A673 (cell line): ENCODE measurements at regions not wholly inside any gene's neighbourhood (a gene's known extent, or its start where the extent isn't known, plus 50 kb on each side); places are given as distances from the start of the nearest gene placed in this dataset.

ENCODE experiments used
- BruUV-seq: library from RNA; stranded (reverse); fragments of 400-500 nt; replicated peaks from 2 replicates; lab custom pipeline; 2021; lab: Mats Ljungman, UMichigan
- CTCF ChIA-PET: fragments of 300-600 bp; sonication (Branson Sonifier 250); formaldehyde crosslinking; loops from one replicate; lab custom pipeline; 2022; ENCODE audit warnings: antibody characterized with exemption; lab: Charles Lee
- POLR2A ChIA-PET: fragments of 300-600 bp; sonication (Branson Sonifier 250); formaldehyde crosslinking; loops from one replicate; lab custom pipeline; 2022; ENCODE audit warnings: antibody characterized with exemption; ENCODE audit not compliant: low non-redundant PET; lab: Charles Lee
- DNase-seq: peaks from one replicate; pipeline ENCODE4 v3.0.0-alpha.2; 2015; ENCODE audit warnings: low spot score
- H3K27ac ChIP-seq: fragments of 200-600 bp; sonication (generic); 2 replicates; pipeline ENCODE4 v1.5.1; 2016; ENCODE audit warnings: mixed run types, low read depth, mild to moderate bottlenecking, mixed read lengths, antibody characterized with exemption, low read length; ENCODE audit not compliant: poor library complexity, severe bottlenecking
- H3K27me3 ChIP-seq: fragments of 200-600 bp; sonication (generic); replicated peaks from 2 replicates; pipeline ENCODE4 v1.6.1; 2017; ENCODE audit warnings: mixed run types, low read depth, mild to moderate bottlenecking, mixed read lengths, antibody characterized with exemption, low read length; ENCODE audit not compliant: insufficient read depth, poor library complexity
- H3K36me3 ChIP-seq: fragments of 200-600 bp; sonication (generic); 2 replicates; pipeline ENCODE4 v1.6.1; 2016; ENCODE audit warnings: mixed run types, mild to moderate bottlenecking, mixed read lengths, antibody characterized with exemption, low read length; ENCODE audit not compliant: insufficient read depth, poor library complexity, severe bottlenecking
- H3K4me1 ChIP-seq: fragments of 200-600 bp; sonication (generic); 2 replicates; pipeline ENCODE4 v1.6.1; 2017; ENCODE audit warnings: mixed run types, mild to moderate bottlenecking, mixed read lengths, antibody characterized with exemption, low read length; ENCODE audit not compliant: insufficient read depth, poor library complexity, severe bottlenecking
- H3K4me3 ChIP-seq: fragments of 200-600 bp; sonication (generic); 2 replicates; pipeline ENCODE4 v1.5.1; 2016; ENCODE audit warnings: low read depth, mixed run types, mild to moderate bottlenecking, mixed read lengths, low read length; ENCODE audit not compliant: poor library complexity, severe bottlenecking
- H3K9me3 ChIP-seq: fragments of 200-600 bp; sonication (generic); 2 replicates; pipeline ENCODE4 v1.6.1; 2016; ENCODE audit warnings: mixed run types, low read depth, mild to moderate bottlenecking, mixed read lengths, antibody characterized with exemption, low read length; ENCODE audit not compliant: poor library complexity, severe bottlenecking
- CTCF ChIP-seq: fragments of 300-800, 200-600 bp; sonication (generic); conservative IDR thresholded peaks from 2 replicates; pipeline ENCODE4 v1.5.1; 2017; ENCODE audit warnings: low read depth, mild to moderate bottlenecking, antibody characterized with exemption, low read length, moderate library complexity, mixed read lengths
- EZH2 ChIP-seq: fragments of 200-600 bp; sonication (generic); IDR thresholded peaks from 2 replicates; pipeline ENCODE4 v1.6.1; 2017; ENCODE audit warnings: borderline replicate concordance, low read depth, mild to moderate bottlenecking, mixed read lengths, antibody characterized with exemption, low read length; ENCODE audit not compliant: poor library complexity, severe bottlenecking
- intact Hi-C: fragments of 100-400 bp; cut with micrococcal nuclease; formaldehyde crosslinking; loops from one replicate; pipeline ENCODE4 v1.10.0; 2022; ENCODE audit not compliant: unreplicated experiment

- CTCF ChIA-PET, result no interaction called here
- POLR2A ChIA-PET, result no interaction called here
- no peaks in the 10 kb centered on the region for H3K4me1 ChIP-seq
- no peaks in the 10 kb centered on the region for H3K36me3 ChIP-seq
- intact Hi-C loops, result no loop called here
- no TSS peak for BruUV-seq
- no peak for DNase-seq
- no peak overlapping the region for H3K4me3 ChIP-seq
- no peak for TF ChIP-seq CTCF
- TF ChIP-seq EZH2, result no peak
- no peaks in the 10 kb centered on the region for H3K27me3 ChIP-seq
- H3K9me3 ChIP-seq, result no peaks in the 10 kb centered on the region
- no peak overlapping the region for H3K27ac ChIP-seq
These were observed 1374.5 kb downstream of the BRD1 start for GRCh38 chr22:48453171-48453570.

- TF ChIP-seq EZH2 (no peak), CTCF (no peak)
- no peak for DNase-seq
These were observed 1374.9 kb downstream of the BRD1 start for GRCh38 chr22:48452766-48453165.

DNA sequence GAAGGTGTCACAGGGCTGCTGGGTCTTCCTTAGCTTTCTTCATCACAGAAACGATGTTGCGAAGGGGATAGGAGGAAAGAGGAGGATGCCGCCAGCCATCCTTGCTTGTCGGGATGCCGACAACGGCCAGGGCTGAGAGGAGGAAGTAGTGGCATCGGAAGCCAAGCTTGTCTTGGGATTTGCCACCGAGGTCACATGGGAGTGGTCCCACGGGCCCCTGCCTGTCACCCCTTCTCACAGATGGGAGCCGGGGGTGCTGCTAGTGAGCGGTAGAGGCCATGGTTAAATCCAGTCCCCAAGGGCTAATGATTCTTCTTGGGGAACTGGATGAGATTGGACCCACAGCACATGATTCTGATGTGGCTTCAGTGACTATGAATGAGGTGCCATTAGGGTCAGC is 1375.8 kb downstream of the BRD1 start:
- ChIA-PET POLR2A (no interaction called here), CTCF (no interaction called here)
- BruUV-seq, result no TSS peak
- DNase-seq, result no peak
- Histone ChIP-seq H3K36me3 (no peaks in the 10 kb centered on the region), H3K4me1 (no peaks in the 10 kb centered on the region), H3K9me3 (no peaks in the 10 kb centered on the region), H3K27me3 (no peaks in the 10 kb centered on the region), H3K27ac (no peak overlapping the region), H3K4me3 (no peak overlapping the region)
- intact Hi-C loops, result no loop called here
- TF ChIP-seq CTCF (no peak), EZH2 (no peak)

More at GRCh38 chr22:48452766-48453165, 1374.9 kb downstream of the BRD1 start:
- Histone ChIP-seq H3K27ac (no peak overlapping the region), H3K4me3 (no peak overlapping the region), H3K4me1 (no peaks in the 10 kb centered on the region), H3K27me3 (no peaks in the 10 kb centered on the region), H3K36me3 (no peaks in the 10 kb centered on the region), H3K9me3 (no peaks in the 10 kb centered on the region)
- BruUV-seq, result no TSS peak
- ChIA-PET CTCF (no interaction called here), POLR2A (no interaction called here)
- intact Hi-C loops, result no loop called here
